ENCODE measurements at regions not wholly inside any gene's neighbourhood (a gene's known extent, or its start where the extent isn't known, plus 50 kb on each side); places are given as distances from the start of the nearest gene placed in this dataset.
"Not testable (repeated sequence)": the region's sequence is repeated elsewhere in the genome, so short reads cannot be mapped to it uniquely, and the experiment has no call there.

- no peak for TF ChIP-seq CTCF (IDR thresholded peaks at IDR 0.05)
- no peak for DNase-seq (ENCODE audit: low spot score in 2 of 2)
- Histone ChIP-seq H3K9me3 (no peaks in the 10 kb centered on the region), H3K4me3 (no peak overlapping the region), H3K36me3 (no peaks in the 10 kb centered on the region), H3K27ac (no peak overlapping the region), H3K27me3 (no peaks in the 10 kb centered on the region), H3K4me1 (no peaks in the 10 kb centered on the region)
- intact Hi-C loops (cut with DNase I): no loop called here
Measured at GRCh38 chr3:152677491-152677890, 157.4 kb upstream of the P2RY1 start.

- intact Hi-C loops (cut with DNase I): no loop called here
Measured at GRCh38 chr3:152682477-152682876, 152.5 kb upstream of the P2RY1 start.

GRCh38 chr3:152683521-152683999, 151.4 kb upstream of the P2RY1 start:
- Histone ChIP-seq H3K27me3 (no peaks in the 10 kb centered on the region), H3K27ac (no peak overlapping the region), H3K9me3 (no peaks in the 10 kb centered on the region), H3K4me1 (no peaks in the 10 kb centered on the region), H3K4me3 (no peak overlapping the region), H3K36me3 (no peaks in the 10 kb centered on the region)
- no peak for TF ChIP-seq CTCF (IDR thresholded peaks at IDR 0.05)
- DNase-seq (ENCODE audit: low spot score in 2 of 2): no peak
- intact Hi-C loops (cut with DNase I): no loop called here

More at GRCh38 chr3:152682477-152682876, 152.5 kb upstream of the P2RY1 start:
- Histone ChIP-seq H3K4me3 (no peak overlapping the region), H3K9me3 (no peaks in the 10 kb centered on the region), H3K4me1 (no peaks in the 10 kb centered on the region), H3K36me3 (no peaks in the 10 kb centered on the region), H3K27ac (no peak overlapping the region), H3K27me3 (no peaks in the 10 kb centered on the region)
- no peak for DNase-seq (ENCODE audit: low spot score in 2 of 2)
- TF ChIP-seq CTCF (IDR thresholded peaks at IDR 0.05): no peak

- intact Hi-C loops (cut with DNase I): no loop called here
- no peak for DNase-seq (ENCODE audit: low spot score in 2 of 2)
- TF ChIP-seq CTCF (IDR thresholded peaks at IDR 0.05): no peak
Measured at GRCh38 chr3:152684279-152684678, 150.7 kb upstream of the P2RY1 start.

GRCh38 chr3:152688313-152688712, 146.6 kb upstream of the P2RY1 start:
- H3K9me3 ChIP-seq: peaks cover 0 to 3% of the 10 kb centered on the region in 2 donors
- H3K36me3 ChIP-seq: no peaks in the 10 kb centered on the region
- no peaks in the 10 kb centered on the region for H3K4me1 ChIP-seq
- H3K27ac ChIP-seq: no peak overlapping the region
- no peaks in the 10 kb centered on the region for H3K27me3 ChIP-seq
- H3K4me3 ChIP-seq: no peak overlapping the region
- TF ChIP-seq CTCF (IDR thresholded peaks at IDR 0.05): no peak
- no peak for DNase-seq (ENCODE audit: low spot score in 2 of 2)
- intact Hi-C loops (cut with DNase I): no loop called here

More at GRCh38 chr3:152684279-152684678, 150.7 kb upstream of the P2RY1 start:
- no peaks in the 10 kb centered on the region for H3K9me3 ChIP-seq
- no peaks in the 10 kb centered on the region for H3K4me1 ChIP-seq
- H3K36me3 ChIP-seq: no peaks in the 10 kb centered on the region
- no peak overlapping the region for H3K27ac ChIP-seq
- H3K27me3 ChIP-seq: no peaks in the 10 kb centered on the region
- H3K4me3 ChIP-seq: no peak overlapping the region

- H3K27me3 ChIP-seq; H3K36me3 ChIP-seq; DNase-seq (ENCODE audit: low spot score in 2 of 2); H3K4me1 ChIP-seq; H3K9me3 ChIP-seq; intact Hi-C loops (cut with DNase I); H3K27ac ChIP-seq; H3K4me3 ChIP-seq: not testable (repeated sequence)
Measured at GRCh38 chr3:152692326-152692725, 142.6 kb upstream of the P2RY1 start.

GRCh38 chr3:152693521-152694250, 141.2 kb upstream of the P2RY1 start:
- DNase-seq (ENCODE audit: low spot score in 2 of 2); intact Hi-C loops (cut with DNase I); H3K27ac ChIP-seq; H3K4me1 ChIP-seq; H3K4me3 ChIP-seq; H3K27me3 ChIP-seq; H3K36me3 ChIP-seq; H3K9me3 ChIP-seq: not testable (repeated sequence)
